Islet precursor cell (in vitro differentiated cells): ENCODE measurements at regions not wholly inside any gene's neighbourhood (a gene's known extent, or its start where the extent isn't known, plus 50 kb on each side); places are given as distances from the start of the nearest gene placed in this dataset.
"Not testable (repeated sequence)": the region's sequence is repeated elsewhere in the genome, so short reads cannot be mapped to it uniquely, and the experiment has no call there.

ENCODE experiments used
- DNase-seq: peaks from one replicate; pipeline ENCODE4 v3.0.0-alpha.2; 2018

DNA sequence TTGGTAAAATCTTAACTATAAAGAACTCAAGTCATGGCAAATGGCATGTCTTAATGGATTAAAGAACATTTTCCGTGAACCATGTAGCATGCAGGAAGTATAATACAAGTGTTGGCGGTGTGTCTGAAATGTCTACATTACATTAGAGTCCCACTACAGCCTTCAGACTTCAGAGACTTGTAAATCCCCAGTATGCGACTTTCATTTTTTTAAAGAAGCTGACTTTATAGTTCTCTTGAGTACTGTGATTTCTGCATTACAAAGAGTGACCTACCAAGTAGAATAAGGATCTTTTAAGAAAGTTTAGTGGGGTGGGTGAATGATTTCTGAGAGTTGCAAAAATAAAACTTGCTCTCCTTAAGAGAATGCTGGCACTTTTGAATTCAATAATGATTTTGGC lies 140.7 kb upstream of the FN1 start:
- no peak for DNase-seq

DNA sequence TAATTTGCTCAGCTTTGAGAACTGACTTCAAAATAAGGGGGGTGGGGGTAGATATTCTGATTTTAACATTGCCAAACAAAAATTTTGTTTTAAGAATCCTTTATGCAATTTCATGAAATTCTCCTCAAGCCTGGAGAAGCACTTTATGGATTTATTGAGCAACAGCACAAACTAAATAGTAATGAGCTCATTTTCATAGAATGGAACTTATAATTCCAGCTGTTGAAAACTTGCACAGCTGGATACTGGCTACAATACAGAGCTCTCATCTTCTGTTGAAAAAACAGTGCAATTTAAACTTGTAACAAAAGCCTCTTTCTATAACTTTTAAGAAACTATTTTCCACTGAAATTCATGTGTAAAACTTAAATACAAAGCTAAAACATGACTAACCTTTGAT lies 137.6 kb upstream of the FN1 start:
- DNase-seq, result no peak

DNA sequence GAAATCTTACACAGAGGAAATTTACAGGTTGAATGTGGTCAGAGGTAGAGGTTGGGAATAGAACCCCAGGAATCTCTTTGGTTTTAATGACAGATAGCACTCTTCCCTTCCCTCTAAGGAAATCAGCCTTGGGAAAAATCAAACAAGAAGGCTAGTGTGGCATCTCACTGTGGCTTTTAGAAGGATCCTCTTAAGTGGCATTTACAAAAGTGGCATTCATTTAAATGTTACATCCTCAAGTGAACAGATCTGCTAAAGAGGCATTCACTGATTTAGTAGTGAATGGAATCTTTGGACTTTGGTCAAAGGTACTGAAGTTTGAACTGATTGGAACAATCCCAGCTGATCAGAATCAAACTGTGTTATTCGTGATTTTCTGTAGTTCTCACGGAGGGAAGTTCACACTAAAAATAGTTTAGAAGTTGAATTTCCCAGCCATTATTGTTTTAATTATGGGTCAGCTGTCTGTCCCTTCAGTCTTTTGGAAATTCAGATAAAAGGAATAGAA lies 136.5 kb upstream of the FN1 start:
- DNase-seq, result no peak

DNA sequence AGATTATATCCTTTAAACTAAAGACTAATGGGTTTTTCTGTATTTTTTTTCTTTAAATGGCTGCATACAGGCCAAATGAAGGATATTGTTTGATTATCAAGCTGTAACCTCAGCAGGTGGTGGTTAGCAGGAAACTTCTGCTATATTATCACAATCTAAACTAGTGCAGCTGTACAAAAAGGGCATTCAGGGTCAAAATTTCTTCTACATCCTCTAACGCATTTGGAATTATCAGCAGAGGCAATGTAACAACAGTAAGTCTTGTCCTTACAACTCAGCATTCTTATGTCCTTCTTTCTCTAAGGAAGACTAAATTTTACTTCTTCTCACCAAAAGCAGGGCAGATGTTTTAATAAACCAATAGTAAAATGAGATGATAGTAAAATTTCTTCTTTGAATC lies 135.8 kb upstream of the FN1 start:
- DNase-seq, result no peak

DNA sequence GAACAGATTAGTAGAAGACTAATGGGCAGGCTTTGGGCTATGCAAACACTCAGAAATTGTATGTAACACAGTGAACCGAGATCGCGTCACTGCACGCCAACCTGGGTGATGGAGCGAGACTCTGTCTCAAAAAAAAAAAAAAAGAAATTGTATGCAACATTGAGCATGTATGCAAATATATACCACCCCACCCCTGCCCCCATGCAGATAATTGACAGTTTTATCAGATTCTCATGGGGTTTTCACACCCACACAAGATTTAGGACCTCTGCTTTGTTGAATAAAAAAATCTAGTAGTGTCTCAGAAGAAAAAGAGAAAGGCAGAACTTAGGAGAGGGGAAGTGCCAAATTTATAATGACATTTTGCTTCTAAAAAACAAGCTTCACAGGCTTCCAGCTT lies 131.6 kb upstream of the FN1 start:
- DNase-seq, result no peak

DNA sequence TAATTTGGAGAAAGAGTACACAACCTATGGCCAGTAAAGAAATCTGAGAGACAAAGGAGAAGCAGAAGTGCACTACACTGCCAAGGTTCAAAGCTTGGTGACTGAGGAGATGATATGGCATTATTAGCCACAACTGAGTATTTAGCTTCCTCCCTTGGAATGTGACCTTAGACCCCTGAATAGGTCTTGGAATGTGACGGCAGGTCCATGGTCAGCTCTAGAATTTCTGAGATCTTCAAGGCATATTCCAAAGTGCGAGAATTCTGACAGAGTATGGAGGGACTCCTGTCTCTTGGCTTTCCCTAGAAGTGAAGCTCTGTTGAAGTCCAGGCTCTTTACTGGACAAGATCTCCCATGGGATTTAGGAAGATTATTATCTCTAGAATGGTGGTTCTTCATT lies 130.0 kb upstream of the FN1 start:
- peak; percentile 65 for DNase-seq

DNA sequence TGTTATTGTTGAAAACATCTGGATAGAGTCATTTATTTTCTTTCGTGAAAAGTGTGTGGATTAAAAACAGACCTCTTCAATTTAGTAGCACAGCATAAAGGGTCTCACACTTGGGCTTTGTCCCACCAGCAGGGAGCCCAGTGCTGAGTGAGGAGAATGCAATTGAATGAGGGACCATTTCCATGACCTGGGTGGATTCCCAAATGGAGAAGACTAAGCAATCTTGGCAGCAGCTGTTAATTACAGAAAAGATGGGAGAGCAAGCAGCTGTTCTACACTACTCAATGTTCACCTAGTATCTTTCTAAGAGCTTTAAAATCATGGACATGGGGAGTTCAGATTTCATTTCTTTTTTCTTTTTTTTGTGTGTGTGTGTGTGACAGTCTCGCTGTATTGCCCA lies 121.8 kb upstream of the FN1 start:
- no peak for DNase-seq

DNA sequence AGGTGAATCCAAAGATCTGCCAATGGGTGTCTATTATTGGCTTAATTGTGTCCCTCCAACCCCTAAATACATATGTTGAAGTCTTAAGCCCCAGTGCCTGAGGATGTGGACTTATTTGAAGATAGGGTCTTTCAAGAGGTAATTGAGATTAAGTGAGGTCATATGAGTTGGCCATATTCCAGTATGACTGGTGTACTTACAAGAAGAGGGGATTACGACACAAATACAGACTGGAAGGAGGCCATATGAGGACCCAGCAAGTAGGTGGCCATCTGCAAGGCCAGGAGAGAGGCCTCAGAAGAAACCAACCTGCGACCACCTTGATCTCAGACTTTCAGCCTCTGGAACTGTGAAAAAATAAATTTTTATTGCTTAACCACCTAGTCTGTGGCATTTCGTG lies 121.1 kb upstream of the FN1 start:
- no peak for DNase-seq

DNA sequence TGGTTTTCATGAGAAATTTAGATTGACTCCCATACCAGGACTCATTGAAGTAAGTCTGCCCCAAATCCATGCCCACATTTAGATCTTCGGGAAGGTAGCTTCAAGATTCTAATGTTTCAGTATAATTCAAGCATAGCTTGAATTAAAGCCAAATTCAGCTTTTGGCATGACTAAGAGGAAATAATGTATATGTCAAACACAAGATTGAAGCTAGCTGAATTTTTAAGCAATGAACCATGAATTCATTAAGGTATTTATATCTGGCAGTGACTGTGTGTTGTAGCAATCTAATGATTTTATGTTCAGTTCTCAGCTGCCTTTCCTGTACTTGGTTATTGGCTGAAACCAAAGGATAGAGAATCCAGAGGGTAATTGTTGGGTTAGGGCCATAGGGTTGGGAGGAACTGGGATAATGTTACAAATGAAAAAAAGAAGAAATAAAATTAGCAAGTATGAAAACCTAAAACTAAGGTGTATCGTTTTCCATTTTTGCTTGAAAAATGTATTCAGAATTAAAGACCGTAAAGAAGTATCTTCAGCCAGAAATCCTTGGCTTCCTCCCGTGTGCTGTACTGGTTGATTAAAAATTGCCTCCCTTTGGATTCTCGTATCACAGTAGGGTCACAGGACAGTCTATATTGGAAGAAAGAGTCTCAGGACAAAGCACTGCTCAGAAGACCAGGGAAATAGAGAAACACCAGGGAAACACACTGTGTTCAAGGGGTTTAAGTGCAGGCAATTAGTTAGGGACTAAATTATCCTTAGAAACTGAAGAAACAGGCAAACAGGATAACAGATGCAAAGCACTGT lies 119.0 kb upstream of the FN1 start:
- no peak for DNase-seq

DNA sequence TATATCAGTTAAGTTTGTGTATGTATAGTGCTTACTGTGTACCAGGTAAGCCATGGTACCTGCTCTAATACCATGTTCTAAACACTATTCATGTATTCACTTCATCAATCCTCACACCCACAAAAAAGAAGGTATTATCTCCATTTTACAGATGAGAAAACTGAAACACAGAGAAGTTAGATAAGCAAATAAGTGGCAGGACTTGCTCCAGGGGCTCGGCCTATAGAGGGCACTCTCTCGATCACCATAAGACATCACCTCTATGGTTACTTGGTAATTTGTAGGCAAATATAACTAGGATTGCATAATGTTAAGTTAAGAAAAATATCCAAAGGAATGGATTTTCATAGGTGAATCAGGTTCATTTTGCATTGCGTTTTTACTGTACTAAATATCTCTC lies 118.1 kb upstream of the FN1 start:
- DNase-seq, result no peak

DNA sequence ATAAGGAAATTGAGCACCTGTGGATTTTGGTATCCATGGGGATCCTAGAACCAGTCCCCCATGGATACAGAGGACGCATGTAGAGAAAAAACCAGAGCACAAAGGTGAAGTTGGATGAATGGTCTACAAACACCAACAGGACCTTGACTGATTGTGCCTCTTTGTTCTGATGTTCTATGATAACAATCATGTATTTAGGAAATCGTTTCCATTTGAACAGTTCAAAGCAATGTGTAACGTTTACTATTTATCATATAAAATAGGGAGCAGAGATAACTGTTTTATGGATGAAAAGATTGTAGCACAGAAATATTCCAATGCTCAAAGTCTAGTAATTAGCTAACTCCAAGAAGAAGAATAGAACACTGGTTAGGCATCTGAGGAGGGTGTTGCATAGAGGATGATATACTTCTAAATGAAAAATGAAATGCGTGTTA lies 116.3 kb upstream of the FN1 start:
- no peak for DNase-seq

DNA sequence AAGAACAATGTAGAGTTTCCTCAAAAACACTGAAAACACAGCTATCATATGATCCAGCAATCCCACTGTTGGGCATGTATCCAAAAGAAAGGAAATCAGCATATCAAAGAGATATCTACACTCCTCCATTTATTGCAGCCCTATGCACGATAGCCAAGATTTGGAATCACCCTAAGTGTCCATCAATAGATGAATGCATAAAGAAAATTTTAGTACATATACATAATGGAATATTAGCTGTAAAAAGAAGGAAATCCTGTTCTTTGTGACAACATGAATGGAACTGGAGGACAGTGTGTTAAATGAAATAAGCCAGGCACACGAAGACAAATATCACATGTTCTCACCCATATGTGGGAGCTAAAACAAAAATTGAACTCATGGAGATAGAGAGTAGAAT lies 114.5 kb upstream of the FN1 start:
- DNase-seq, result no peak

DNA sequence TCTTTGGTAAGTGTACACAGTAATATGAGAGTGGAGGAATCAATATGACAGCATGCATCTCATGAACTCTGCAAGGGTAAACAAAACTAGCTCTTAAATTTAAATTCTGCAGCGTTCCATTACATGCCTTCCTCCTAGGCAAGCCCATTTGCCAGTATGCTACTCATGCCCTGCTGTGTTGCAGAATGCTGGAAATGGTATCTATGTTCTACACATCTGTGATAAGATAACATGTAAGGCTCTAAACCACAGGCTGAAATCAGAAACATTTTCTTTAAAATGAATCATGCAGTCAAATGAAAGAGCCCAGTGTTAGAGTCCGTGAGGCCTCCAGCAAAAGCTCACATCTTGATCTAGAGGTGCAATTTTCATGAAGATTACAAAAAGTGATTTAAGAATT lies 112.8 kb upstream of the FN1 start:
- no peak for DNase-seq

DNA sequence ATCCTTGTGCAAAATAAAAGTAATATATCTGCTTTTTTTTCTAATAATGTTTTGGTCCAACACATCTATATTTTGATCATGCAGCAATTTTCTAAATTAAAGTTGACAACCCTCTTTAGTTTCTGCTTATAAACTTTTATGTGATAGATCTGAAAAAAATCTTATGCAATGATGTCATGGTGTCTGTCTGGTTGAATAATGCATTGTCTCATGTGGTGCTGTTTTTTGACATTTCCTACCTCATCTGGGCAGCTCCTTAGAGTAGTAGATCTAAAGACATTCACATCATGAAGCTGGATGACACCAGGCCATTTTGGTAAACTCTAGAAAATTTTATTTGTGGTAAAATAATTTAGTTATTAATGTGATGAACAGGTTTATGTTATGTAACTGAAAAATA lies 106.8 kb upstream of the FN1 start:
- no peak for DNase-seq

DNA sequence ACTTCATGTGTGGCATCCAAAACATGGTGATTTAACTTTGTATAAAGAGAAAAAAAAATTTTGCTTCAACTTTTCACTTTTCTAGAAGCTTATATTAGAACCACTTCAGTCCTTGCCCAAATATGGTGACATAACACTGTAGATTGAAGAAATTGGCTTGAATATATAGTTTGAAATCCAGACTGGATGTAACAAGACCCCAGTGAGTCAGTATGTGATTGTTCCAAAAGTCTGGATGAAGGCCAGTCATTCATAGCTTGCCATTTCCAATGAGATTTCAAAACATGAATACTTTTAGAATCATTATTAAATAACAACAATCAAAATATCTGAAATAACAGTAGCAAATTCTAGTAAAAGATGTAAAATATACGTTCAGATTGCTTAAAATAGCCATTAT lies 104.8 kb upstream of the FN1 start:
- DNase-seq, result no peak

DNA sequence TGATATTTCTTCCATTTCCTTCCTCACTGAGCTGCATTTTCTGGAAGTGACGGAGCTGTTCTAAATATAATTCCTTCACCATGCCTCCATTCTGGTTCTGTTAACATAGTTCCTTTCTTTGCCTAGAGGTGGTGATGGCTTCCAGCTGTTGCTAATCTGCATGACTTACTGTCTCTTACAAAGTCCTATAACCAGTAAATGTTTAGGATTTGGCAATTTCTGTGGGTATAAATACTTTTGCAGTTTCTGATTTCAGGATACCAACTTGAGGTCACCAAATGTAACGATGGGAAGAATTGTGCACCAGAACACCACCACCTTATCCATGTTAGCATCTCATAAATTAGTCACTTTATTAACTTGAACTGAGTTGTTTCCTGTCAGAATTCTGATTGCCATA lies 101.7 kb upstream of the FN1 start:
- DNase-seq, result no peak

DNA sequence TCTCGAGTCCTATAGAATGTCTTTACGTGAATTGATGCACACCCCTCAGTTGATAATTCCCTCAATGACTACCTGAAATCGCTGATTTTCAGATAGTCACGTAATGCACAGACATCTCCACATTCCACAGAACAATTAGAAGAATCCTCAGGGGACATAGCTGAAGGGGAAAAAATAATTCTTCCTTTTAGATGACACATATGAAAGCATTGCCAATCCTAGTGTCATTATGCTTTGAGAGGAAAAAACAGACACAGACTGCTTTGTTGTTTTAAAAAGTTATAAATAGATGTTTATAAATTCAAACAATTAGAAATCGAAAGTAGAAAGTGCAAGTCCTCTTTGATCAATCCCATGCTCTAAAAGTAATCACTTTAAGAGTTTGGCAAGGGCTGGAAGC lies 100.6 kb upstream of the FN1 start:
- no peak for DNase-seq

DNA sequence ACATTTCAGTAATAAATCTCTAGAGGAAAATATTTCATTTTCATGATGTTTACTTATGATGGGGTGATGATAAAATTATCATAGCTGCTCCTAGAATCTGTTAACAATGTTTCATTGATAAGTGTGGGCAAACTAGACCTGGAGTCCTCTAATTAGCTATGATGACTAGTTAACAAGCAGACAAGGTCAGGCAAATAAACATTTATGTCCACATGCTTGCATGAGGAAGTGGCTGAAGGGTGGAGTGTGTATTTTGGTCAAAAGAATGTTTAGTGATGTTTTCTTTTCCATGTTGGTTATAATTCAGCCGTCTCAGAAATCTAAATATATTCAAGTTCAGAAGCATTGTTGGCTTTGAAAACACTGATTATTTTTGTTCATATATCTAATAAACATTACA lies 99.9 kb upstream of the FN1 start:
- no peak for DNase-seq

DNA sequence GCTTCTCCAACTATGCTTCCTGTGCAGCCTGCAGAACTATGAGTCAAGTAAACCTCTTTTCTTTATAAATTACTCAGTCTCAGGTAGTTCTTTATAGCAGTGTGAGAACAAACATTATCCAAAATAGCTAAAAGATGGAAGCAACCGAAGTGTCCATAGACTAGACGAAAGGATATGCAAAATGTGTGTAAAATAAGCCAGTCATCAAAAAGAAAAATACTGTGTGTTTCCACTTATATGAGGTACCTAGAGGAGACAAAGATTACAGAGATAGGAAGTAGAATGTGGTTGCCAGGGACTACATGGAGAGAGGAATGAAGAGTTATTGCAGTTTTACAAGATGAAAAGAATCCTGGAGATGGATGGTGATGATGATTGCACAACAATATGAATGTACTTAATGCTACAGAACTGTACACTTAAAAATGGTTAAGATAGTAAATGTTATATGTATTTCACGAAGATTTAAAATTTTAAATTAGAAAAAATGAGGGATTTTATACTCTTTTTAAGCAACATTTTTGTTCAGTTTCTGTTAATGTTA lies 99.3 kb upstream of the FN1 start:
- no peak for DNase-seq

DNA sequence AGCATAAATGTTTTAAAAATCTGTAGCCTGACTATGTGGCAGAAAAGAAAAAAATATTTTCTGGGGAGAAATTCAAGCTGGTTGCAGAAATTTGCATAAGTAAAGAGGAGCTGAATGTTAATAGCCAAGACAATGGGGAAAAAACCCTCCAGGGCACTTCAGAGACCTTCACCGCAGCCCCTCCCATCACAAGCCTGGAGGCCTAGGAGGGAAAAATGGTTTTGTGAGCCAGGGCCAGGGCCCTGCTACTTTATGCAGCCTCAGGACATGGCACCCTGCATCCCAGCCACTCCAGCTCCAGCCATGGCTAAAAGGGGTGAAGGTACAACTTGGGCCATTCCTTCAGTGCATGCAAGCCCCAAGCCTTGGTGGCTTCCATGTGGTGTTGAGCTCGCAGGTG lies 97.8 kb upstream of the FN1 start:
- DNase-seq, result not testable (repeated sequence)

DNA sequence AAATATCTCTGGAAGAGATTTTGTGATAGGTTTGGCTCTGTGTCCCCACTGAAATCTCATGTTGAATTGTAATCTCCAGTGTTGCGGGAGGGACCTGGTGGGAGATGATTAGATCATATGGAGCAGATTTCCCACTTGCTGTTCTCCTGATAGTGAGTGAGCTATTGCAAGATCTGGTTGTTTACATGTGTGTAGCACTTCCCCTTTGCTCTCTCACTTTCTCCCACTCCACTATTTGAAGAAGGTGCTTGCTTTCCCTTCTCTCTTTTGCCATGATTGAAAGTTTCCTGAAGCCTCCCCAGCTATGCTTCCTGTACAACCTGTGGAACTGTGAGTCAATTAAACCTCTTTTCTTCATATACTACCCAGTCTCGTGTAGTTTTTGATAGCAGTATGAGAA lies 97.0 kb upstream of the FN1 start:
- DNase-seq, result no peak

DNA sequence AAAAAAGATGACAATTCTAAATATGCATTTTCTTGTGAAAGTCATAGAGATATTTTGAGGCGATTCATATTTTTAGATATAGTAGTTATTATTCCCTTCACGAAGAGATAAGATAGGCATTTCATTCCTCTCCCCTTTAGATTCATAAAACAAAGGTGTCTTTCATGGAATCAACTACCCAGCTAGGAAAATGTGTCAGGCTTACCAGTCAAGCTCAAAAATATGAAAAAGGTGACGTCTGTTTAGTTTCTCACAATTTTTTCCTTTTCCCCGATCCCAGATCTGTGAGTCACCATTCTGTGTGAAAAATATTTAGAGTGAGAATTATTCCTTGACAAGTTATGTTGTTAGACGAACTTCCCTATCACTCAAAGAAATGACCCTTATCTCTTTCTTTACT lies 95.4 kb upstream of the FN1 start:
- no peak for DNase-seq

DNA sequence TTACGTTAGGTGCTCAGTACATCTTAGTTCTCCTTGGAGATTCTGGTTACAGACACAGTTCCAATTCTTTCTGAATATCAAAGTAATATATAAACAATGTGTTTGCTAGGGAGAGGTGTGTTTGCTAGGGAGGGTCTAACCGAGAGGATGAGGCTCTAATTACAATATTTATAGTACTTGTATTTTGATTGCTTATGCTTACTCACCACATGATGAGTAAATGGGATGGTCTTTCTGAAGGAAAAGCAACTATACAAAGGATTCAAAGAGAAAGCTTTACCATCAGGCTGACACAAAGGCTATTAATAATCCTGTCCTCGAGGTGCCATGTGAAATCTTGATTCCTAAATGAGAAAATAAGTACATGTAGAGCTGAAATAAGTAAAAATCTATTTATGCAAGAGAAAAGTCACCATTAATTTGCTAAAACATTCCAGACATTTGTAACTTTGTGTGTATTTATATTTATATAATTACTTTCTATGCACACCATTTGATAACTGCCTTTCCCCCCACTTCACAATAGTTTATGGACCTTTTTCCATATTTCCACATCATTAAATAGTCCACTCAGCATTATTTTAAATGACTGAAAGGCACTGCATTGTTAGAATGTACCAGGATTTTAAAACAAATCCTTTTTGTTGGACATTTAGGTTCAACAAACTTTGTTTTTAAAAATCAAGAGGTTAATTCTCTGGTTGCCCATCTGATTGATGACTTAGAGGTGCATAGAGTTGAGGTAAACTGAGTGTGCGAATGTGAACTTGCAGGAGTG lies 94.5 kb upstream of the FN1 start:
- no peak for DNase-seq

DNA sequence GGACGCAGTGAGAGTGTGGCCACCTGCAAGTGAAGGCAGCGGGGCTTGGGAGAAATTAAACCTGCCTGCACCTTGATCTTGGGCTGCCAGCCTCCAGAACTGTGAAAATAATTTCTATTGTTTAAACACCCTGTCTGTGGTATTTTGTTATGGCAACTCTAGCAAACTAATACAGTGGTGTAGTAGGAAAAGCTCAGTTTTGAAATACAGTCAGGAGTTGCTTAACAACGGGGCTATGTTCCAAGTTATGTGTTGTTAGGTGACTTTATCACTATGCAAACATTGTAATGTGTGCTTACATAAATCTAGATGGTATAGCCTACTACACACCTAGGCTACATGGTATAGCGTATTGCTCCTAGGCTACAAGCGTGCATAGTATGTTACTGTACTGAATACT lies 93.4 kb upstream of the FN1 start:
- no peak for DNase-seq
